ENCODE measurements at regions not wholly inside any gene's neighbourhood (a gene's known extent, or its start where the extent isn't known, plus 50 kb on each side); places are given as distances from the start of the nearest gene placed in this dataset.

GRCh38 chr3:176789281-176789705 lies 408.0 kb downstream of the TBL1XR1 start:
- TF ChIP-seq CTCF (IDR thresholded peaks at IDR 0.05; ENCODE audit: borderline replicate concordance, extremely low read depth, low read length, poor library complexity, severe bottlenecking) (no peak), EZH2 (IDR thresholded peaks at IDR 0.05; ENCODE audit: borderline replicate concordance, low read depth, low read length, severe bottlenecking) (no peak)
